Erythroblast (primary cell): ENCODE measurements at regions not wholly inside any gene's neighbourhood (a gene's known extent, or its start where the extent isn't known, plus 50 kb on each side); places are given as distances from the start of the nearest gene placed in this dataset.

Experiments used
- GATA1 ChIP-seq: IDR thresholded peaks from 2 replicates; pipeline ENCODE4 v1.6.1; 2011; ENCODE audit warnings: low read depth, mild to moderate bottlenecking, control low read depth, low read length, moderate library complexity
- POLR2A ChIP-seq: IDR thresholded peaks from 2 replicates; pipeline ENCODE4 v1.6.1; 2011; ENCODE audit warnings: mild to moderate bottlenecking, low read length

DNA sequence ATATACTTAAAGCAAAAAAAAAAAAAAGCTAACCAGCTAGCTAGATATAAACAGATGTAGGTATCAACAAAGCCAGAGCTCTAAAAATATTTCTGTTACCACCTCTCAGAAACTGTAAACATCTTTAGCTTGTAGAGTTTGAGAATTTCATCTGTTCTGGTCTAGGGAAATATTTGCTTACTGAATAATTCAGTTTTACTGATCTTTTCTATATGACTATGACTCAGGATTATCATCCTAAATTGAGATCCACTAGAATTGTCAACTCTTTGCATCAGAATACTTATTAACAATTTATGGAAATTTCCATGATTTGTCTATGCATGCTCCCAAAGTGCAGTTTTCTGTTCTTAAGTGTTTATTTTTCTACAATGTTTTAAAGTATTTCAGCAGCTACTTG is 517.3 kb downstream of the DIPK2A start:
- TF ChIP-seq POLR2A (no peak), GATA1 (no peak)
